Right lobe of liver (tissue), 6 donors: ENCODE measurements at regions not wholly inside any gene's neighbourhood (a gene's known extent, or its start where the extent isn't known, plus 50 kb on each side); places are given as distances from the start of the nearest gene placed in this dataset.

Source experiments
- ATAC-seq, 4 donors: fragments of 200-7000 bp; cut with Tn5 transposase; one replicate each; pipeline ENCODE4 v1.9.1; 2020; ENCODE audit warnings: mild to moderate bottlenecking in 4 of 4, moderate library complexity in 4 of 4
- DNase-seq, 3 donors: peaks; one replicate each; pipeline ENCODE4 v3.0.0-alpha.2; 2020
- H3K27ac ChIP-seq, 3 donors: fragments of 200-600 bp; one replicate each; pipeline ENCODE4 v1.8.0; 2022
- H3K27me3 ChIP-seq, 2 donors: fragments of 200-600 bp; one replicate each; pipeline ENCODE4 v1.8.0; 2022
- H3K36me3 ChIP-seq, 4 donors: fragments of 200-600 bp; sonication (generic) in 1 of 4; one replicate each; pipeline versions ENCODE4 v1.5.1 to v1.8.0; 2017 to 2022; ENCODE audit warnings: control low read depth in 1 of 4
- H3K4me1 ChIP-seq, 4 donors: fragments of 200-600 bp; sonication (generic) in 1 of 4; one replicate each; pipeline versions ENCODE4 v1.5.1 to v1.8.0; 2017 to 2022; ENCODE audit warnings: control low read depth in 1 of 4
- H3K4me3 ChIP-seq, 3 donors: fragments of 200-600 bp; one replicate each; pipeline ENCODE4 v1.8.0; 2022
- H3K9me3 ChIP-seq, 4 donors: fragments of 200-600 bp; sonication (generic) in 1 of 4; one replicate each; pipeline versions ENCODE4 v1.5.1 to v1.8.0; 2017 to 2022; ENCODE audit warnings: control low read depth in 1 of 4
- CTCF ChIP-seq, 4 donors: fragments of 200-600 bp in 3 of 4; fragments of 450-650 bp in 1 of 4; IDR thresholded peaks; one replicate each; pipeline versions ENCODE4 v1.5.1 to v1.8.0; 2016 to 2022; ENCODE audit warnings: antibody characterized with exemption in 4 of 4, mild to moderate bottlenecking in 2 of 4
- POLR2A ChIP-seq: fragments of 450-650 bp; IDR thresholded peaks from one replicate; pipeline ENCODE4 v1.6.1; 2017; ENCODE audit warnings: antibody characterized with exemption, mild to moderate bottlenecking
- WGBS: methylation state at CpG from one replicate; pipeline ENCODE4 v1.1.6; 2018; ENCODE audit warnings: low coverage, low lambda C conversion rate; ENCODE audit not compliant: insufficient coverage; ENCODE audit errors: missing lambda C conversion rate; 5-methylcytosine and 5-hydroxymethylcytosine counted together
- intact Hi-C, 2 donors: fragments of 100-400 bp; cut with DNase I; formaldehyde crosslinking; loops; one replicate each; pipeline versions ENCODE4 v1.11.2 to v1.14.1; 2022
- donor health status: DM: no; HTN: yes; CAD: no.
- donor health status: DM: no; HTN: no; CAD: no.
- donor health status: DM: no; HTN: no; CAD: no.
- donor health status: DM: no; HTN: yes; CAD: no.
- donor health status: DM: no; HTN: yes; CAD: no.

DNA sequence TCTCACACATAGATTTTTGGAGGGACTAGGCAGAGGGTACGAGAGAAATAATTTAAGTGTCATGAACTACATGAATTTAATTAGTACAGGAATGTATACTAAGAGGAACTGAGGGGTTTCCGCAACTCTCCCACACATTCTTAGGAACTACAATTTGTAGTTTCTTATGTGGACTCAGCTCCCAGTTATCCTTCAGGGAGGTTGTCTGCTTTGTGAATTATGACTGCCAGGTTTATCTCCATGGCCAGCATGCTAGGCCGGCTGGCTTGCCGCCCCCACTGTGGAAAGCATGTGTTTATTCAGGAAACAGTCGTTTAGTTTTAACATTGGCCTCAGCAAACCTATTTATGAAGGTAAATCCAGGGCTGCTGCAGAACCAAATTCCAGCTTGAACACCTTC is 415.0 kb downstream of the KCTD16 start:
- H3K9me3 ChIP-seq = no peaks in the 10 kb centered on the region
- H3K27me3 ChIP-seq = no peaks in the 10 kb centered on the region
- no peak for TF ChIP-seq POLR2A
- TF ChIP-seq CTCF (IDR thresholded peaks at IDR 0.05) = no peak
- peaks cover 0 to 6% (median 0%) of the 10 kb centered on the region in 4 donors for H3K4me1 ChIP-seq
- ATAC-seq = no peak
- H3K27ac ChIP-seq = no peak overlapping the region
- WGBS = 38% methylated on average over 5 of the region's 5 CpGs
- intact Hi-C loops = no loop called here
- H3K36me3 ChIP-seq = no peaks in the 10 kb centered on the region
- no peak for DNase-seq
- no peak overlapping the region for H3K4me3 ChIP-seq

- no peaks in the 10 kb centered on the region for H3K27me3 ChIP-seq
- H3K36me3 ChIP-seq = no peaks in the 10 kb centered on the region
- ATAC-seq = peak in 2 of 4 donors; percentile 53 to 77
- no peak overlapping the region for H3K27ac ChIP-seq
- 41% methylated on average over 5 of the region's 7 CpGs for WGBS
- no peaks in the 10 kb centered on the region for H3K9me3 ChIP-seq
- H3K4me3 ChIP-seq = no peak overlapping the region
- TF ChIP-seq POLR2A (no peak), CTCF (IDR thresholded peaks at IDR 0.05) (no peak)
- intact Hi-C loops = no loop called here
- peaks cover 0 to 6% (median 0%) of the 10 kb centered on the region in 4 donors for H3K4me1 ChIP-seq
- no peak for DNase-seq
These were observed 413.1 kb downstream of the KCTD16 start for GRCh38 chr5:144583541-144584449.

DNA sequence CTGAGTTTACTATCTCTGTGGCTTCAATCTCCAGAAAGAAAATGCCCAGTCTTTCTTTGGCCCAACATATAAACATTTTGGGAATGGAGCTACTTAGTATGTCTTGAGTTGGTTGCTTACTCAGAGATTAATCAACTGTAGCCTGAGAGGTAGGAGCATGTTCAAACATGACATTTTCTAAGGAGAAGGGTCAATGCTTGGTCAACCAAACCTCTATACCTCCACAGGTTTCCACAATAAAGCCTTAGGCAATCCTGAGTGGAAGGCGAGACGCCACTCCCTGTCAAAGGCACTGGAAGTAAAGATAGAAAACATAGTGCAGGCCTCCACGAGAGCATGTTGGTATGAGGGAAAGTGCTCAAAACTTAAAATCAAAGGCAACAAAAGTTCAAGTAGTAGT is 411.4 kb downstream of the KCTD16 start:
- no peak overlapping the region for H3K27ac ChIP-seq
- no peak for DNase-seq
- no peak for ATAC-seq
- TF ChIP-seq CTCF (IDR thresholded peaks at IDR 0.05) (no peak), POLR2A (no peak)
- H3K27me3 ChIP-seq = no peaks in the 10 kb centered on the region
- no peak overlapping the region for H3K4me3 ChIP-seq
- H3K9me3 ChIP-seq = no peaks in the 10 kb centered on the region
- intact Hi-C loops = no loop called here
- peaks cover 0 to 6% (median 0%) of the 10 kb centered on the region in 4 donors for H3K4me1 ChIP-seq
- no peaks in the 10 kb centered on the region for H3K36me3 ChIP-seq
- WGBS = 75% methylated on average over 2 of the region's 3 CpGs

DNA sequence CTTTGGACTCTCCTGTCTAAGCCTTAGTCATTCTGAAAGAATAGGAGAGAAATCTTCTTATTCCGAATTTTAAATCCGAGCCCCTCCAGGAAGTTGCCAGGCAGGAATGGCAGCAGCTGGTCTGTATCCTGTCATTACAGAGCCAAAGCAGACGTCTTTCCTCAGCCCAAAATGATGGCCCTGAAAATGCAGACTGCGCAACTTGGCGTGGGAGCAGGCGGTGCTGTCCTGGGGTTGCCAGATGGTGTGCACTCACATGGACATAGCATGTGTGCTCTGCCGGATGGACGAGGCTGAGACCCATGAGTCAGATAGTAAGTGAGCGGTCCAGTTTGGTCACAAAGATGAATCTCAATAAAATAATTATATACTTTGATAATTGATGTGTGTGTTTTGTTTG is 410.4 kb downstream of the KCTD16 start:
- no peak for ATAC-seq
- Histone ChIP-seq H3K4me3 (no peak overlapping the region), H3K9me3 (no peaks in the 10 kb centered on the region), H3K36me3 (no peaks in the 10 kb centered on the region), H3K27ac (no peak overlapping the region), H3K4me1 (peaks cover 0 to 6% (median 0%) of the 10 kb centered on the region in 4 donors), H3K27me3 (no peaks in the 10 kb centered on the region)
- TF ChIP-seq POLR2A = no peak
- TF ChIP-seq CTCF (IDR thresholded peaks at IDR 0.05) = no peak
- DNase-seq = no peak
- WGBS = 63% methylated on average over 6 of the region's 9 CpGs
- intact Hi-C loops = no loop called here
